GM21526 (cell line): ENCODE measurements at regions not wholly inside any gene's neighbourhood (a gene's known extent, or its start where the extent isn't known, plus 50 kb on each side); places are given as distances from the start of the nearest gene placed in this dataset.

ENCODE experiments used
- ATAC-seq: cut with Tn5 transposase; IDR thresholded peaks from one replicate; pipeline ENCODE4 v1.9.1; 2021; ENCODE audit warnings: moderate library complexity; ENCODE audit not compliant: unreplicated experiment, low FRiP score

DNA sequence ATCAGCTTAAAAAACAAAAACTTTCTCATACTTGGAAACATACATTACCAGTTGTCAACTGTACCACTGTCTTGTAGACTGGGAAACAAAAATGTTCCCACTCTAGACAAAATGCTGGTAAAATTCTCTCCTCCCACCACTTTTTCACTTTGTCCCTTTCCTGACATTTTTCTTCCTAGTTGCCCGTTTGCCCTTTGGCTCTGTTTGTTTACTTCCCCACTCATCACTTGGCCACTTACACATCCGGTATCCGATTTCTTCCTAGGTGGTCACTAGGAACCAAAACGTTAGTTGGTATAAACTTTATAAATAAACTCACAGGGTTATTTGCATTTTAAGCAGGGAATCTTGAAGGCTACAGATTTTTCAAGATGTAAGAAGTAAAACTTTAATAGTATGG is 84.9 kb downstream of the METTL4 start:
- no peak for ATAC-seq
